Spleen (tissue), 7 donors: ENCODE measurements at regions not wholly inside any gene's neighbourhood (a gene's known extent, or its start where the extent isn't known, plus 50 kb on each side); places are given as distances from the start of the nearest gene placed in this dataset.

Experiments used
- CTCF ChIP-seq, 11 experiments: fragments of 200-600 bp in 7 of 11; fragments of 450-650 bp in 4 of 11; sonication (generic) in 4 of 11; IDR thresholded peaks in 8 of 11; conservative IDR thresholded peaks in 3 of 11; 1 replicate in 7 of 11; 2 replicates in 4 of 11; pipeline versions ENCODE4 v1.4.0 to v1.8.0; 2016 to 2021; ENCODE audit warnings: antibody characterized with exemption in 11 of 11, inconsistent platforms in 4 of 11, mild to moderate bottlenecking in 1 of 11
- POLR2A ChIP-seq, 3 donors: fragments of 450-650 bp; IDR thresholded peaks; one replicate each; pipeline ENCODE4 v1.5.1; 2017; ENCODE audit warnings: antibody characterized with exemption in 3 of 3, mild to moderate bottlenecking in 1 of 3
- donor health status: DM: no; HTN: no; CAD: no; lungs with moderate emphysema.
- donor health status: DM: no; HTN: no; CAD: no.
- donor health status: DM: no; HTN: no; CAD: no.

GRCh38 chr2:222762342-222762741 is 90.9 kb downstream of the MOGAT1 start:
- no peak for TF ChIP-seq POLR2A (IDR thresholded peaks at IDR 0.05)
- no peak for TF ChIP-seq CTCF (IDR thresholded peaks at IDR 0.05 in 8 of 11, conservative IDR thresholded peaks at IDR 0.05 in 3 of 11)
